Nephron progenitor cell (in vitro differentiated cells): ENCODE measurements at regions not wholly inside any gene's neighbourhood (a gene's known extent, or its start where the extent isn't known, plus 50 kb on each side); places are given as distances from the start of the nearest gene placed in this dataset.

ENCODE experiments used
- DNase-seq: peaks from one replicate; pipeline ENCODE4 v3.0.0; 2021
- H3K27ac Mint-ChIP-seq: 2 replicates; pipeline ENCODE4 v1.8.0; 2021; ENCODE audit warnings: mild to moderate bottlenecking, moderate library complexity, mixed read lengths
- H3K27me3 Mint-ChIP-seq: 2 replicates; pipeline ENCODE4 v1.8.0; 2021; ENCODE audit warnings: mild to moderate bottlenecking, low read depth, mixed read lengths; ENCODE audit not compliant: poor library complexity
- H3K36me3 Mint-ChIP-seq: 2 replicates; pipeline ENCODE4 v1.8.0; 2021; ENCODE audit warnings: low read depth, mixed read lengths
- H3K4me1 Mint-ChIP-seq: 2 replicates; pipeline ENCODE4 v1.8.0; 2021; ENCODE audit warnings: mixed read lengths
- H3K4me3 Mint-ChIP-seq: 2 replicates; pipeline ENCODE4 v1.8.0; 2021; ENCODE audit warnings: mild to moderate bottlenecking, moderate library complexity, mixed read lengths
- H3K9me3 Mint-ChIP-seq: 2 replicates; pipeline ENCODE4 v1.8.0; 2021; ENCODE audit warnings: mild to moderate bottlenecking, moderate library complexity, mixed read lengths
- TF ChIP-seq, protein P1 (sequence below): fragments of 200-600 bp; sonication (generic); IDR thresholded peaks from 2 replicates; pipeline ENCODE4 v1.5.0; 2021; ENCODE audit warnings: antibody characterized with exemption

DNA sequence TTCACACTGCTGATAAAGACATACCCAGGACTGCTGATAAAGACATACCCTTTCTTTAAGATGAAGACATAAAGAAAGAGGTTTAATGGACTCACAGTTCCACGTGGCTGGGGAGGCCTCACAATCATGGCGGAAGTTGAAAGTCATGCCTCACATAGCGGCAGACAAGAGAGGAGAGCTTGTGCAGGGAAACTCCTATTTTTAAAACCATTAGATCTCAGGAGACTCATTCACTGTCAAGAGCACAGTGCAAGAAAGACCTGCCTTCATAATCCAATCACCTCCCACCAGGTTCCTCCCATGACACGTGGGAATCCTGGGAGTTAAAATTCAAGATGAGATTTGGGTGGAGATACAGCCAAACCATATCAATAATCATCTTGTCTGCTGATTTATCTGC is 278.1 kb downstream of the SLC6A15 start:
- Mint-ChIP-seq H3K4me1 (no peaks in the 10 kb centered on the region), H3K9me3 (no peaks in the 10 kb centered on the region), H3K27ac (no peak overlapping the region), H3K27me3 (peaks cover 2% of the 10 kb centered on the region), H3K4me3 (no peak overlapping the region), H3K36me3 (no peaks in the 10 kb centered on the region)
- TF ChIP-seq, protein P1, sequence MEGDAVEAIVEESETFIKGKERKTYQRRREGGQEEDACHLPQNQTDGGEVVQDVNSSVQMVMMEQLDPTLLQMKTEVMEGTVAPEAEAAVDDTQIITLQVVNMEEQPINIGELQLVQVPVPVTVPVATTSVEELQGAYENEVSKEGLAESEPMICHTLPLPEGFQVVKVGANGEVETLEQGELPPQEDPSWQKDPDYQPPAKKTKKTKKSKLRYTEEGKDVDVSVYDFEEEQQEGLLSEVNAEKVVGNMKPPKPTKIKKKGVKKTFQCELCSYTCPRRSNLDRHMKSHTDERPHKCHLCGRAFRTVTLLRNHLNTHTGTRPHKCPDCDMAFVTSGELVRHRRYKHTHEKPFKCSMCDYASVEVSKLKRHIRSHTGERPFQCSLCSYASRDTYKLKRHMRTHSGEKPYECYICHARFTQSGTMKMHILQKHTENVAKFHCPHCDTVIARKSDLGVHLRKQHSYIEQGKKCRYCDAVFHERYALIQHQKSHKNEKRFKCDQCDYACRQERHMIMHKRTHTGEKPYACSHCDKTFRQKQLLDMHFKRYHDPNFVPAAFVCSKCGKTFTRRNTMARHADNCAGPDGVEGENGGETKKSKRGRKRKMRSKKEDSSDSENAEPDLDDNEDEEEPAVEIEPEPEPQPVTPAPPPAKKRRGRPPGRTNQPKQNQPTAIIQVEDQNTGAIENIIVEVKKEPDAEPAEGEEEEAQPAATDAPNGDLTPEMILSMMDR: no peak
- no peak for DNase-seq

DNA sequence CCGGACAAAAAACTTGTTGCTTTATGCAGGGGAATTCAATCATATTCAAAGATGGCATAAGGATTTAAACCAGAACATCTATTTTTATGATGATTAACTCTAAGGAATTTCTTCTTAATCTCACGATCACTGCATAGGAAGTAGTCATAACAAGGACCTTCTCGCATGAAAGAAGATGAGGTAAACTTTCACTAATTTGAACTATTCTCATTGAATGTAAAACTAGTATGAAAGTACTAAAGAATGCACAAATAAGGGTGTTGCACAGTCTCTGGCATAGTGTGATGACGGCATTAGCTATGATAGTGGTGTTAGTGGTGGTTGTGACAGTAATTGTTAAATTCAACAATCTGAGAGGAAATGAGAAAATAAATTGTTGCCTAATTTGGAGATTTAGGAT is 280.0 kb downstream of the SLC6A15 start:
- peaks cover 2% of the 10 kb centered on the region for H3K27me3 Mint-ChIP-seq
- no peak for DNase-seq
- H3K27ac Mint-ChIP-seq: no peak overlapping the region
- H3K4me3 Mint-ChIP-seq: no peak overlapping the region
- TF ChIP-seq, protein P1: no peak
- no peaks in the 10 kb centered on the region for H3K4me1 Mint-ChIP-seq
- no peaks in the 10 kb centered on the region for H3K36me3 Mint-ChIP-seq
- no peaks in the 10 kb centered on the region for H3K9me3 Mint-ChIP-seq

DNA sequence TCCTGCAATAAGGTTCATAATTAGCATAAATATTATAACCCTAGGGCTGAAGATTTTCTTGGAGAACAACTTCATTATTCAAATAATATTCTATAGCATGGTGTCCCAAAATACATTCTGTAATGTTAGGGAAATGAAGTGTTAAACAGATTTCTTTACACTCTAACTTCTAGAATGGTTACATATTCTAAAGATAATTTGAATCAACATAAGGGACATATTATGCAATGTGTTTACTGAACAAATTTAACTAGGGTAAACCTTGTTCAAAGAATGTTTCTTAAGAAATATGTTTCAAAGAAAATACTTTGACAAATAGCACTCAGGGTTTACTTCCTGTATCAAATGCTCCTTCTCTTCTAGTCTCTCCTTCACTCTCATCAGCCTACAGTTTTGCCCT is 281.6 kb downstream of the SLC6A15 start:
- Mint-ChIP-seq H3K27me3 (peaks cover 6% of the 10 kb centered on the region), H3K4me3 (no peak overlapping the region), H3K27ac (no peak overlapping the region), H3K36me3 (no peaks in the 10 kb centered on the region), H3K4me1 (no peaks in the 10 kb centered on the region), H3K9me3 (no peaks in the 10 kb centered on the region)
- no peak for DNase-seq
- TF ChIP-seq, protein P1: no peak

DNA sequence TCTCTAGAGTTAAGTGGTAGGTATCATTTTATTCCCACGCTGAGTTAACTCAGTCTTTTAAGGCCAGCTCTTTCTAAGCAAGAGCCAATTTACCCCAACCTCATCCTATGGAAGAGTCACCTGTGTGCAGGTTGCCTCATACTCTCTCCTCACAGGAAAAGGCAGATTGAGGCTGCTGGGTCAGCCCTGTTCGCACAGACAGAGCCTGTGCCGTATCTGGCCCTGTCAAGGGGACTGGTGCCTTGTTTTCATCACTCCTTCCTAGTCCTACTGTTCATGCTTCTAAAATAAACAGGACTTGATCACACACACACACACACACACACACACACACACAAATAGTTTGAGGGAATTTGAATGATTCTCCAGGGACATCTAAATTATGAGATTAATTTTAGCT is 285.0 kb downstream of the SLC6A15 start:
- Mint-ChIP-seq H3K27me3 (peaks cover 4% of the 10 kb centered on the region), H3K9me3 (no peaks in the 10 kb centered on the region), H3K27ac (no peak overlapping the region), H3K4me3 (no peak overlapping the region), H3K4me1 (no peaks in the 10 kb centered on the region), H3K36me3 (no peaks in the 10 kb centered on the region)
- TF ChIP-seq, protein P1: no peak
- no peak for DNase-seq

DNA sequence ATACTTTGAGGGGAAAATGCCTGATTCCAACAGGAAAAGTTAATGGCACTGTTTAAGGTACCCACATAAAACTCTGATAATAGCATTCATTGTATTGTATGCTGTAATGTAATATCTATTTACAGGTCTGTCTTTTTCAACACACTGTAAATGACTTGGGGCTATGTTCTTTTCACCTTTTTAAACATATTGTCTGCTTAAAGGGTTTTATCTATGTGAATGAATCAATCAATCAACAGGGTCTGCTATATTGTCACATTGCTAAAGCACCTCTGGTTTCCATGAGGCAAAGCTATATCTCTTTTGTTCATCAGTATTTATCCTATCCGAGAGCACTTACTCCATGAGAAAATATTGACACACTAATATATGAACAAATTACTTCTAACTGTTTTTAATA is 288.0 kb downstream of the SLC6A15 start:
- H3K27ac Mint-ChIP-seq: no peak overlapping the region
- no peaks in the 10 kb centered on the region for H3K36me3 Mint-ChIP-seq
- no peak overlapping the region for H3K4me3 Mint-ChIP-seq
- TF ChIP-seq, protein P1: no peak
- no peaks in the 10 kb centered on the region for H3K9me3 Mint-ChIP-seq
- no peaks in the 10 kb centered on the region for H3K4me1 Mint-ChIP-seq
- peaks cover 4% of the 10 kb centered on the region for H3K27me3 Mint-ChIP-seq
- no peak for DNase-seq

DNA sequence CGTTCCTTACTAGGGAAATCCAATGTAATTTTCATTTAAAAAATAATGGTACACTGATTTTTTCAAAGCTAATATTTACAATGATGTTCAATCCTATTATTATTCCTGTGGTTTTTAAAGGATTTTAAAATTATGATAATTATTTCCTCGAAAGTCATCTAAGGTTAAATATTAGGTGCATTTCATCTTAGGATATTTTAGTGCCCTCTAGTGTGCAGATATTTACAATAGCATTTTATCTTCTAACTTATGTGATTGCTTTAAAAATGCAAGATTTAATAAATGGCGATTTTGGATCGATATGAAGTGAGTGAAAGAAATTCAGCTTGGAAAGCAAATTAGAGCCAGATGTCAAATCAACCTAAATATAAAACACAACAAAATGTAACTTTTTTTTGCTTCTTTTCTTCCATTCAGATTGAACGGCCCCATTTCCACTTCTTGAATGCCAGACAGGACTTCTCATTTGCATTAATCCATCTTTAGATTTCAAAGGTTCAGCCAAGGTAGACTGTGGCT is 293.5 kb downstream of the SLC6A15 start:
- TF ChIP-seq, protein P1: no peak
- Mint-ChIP-seq H3K4me1 (no peaks in the 10 kb centered on the region), H3K9me3 (peaks cover 10% of the 10 kb centered on the region), H3K27me3 (no peaks in the 10 kb centered on the region), H3K36me3 (no peaks in the 10 kb centered on the region), H3K4me3 (no peak overlapping the region), H3K27ac (no peak overlapping the region)
- no peak for DNase-seq
